ENCODE measurements at regions not wholly inside any gene's neighbourhood (a gene's known extent, or its start where the extent isn't known, plus 50 kb on each side); places are given as distances from the start of the nearest gene placed in this dataset.
"Not testable (repeated sequence)": the region's sequence is repeated elsewhere in the genome, so short reads cannot be mapped to it uniquely, and the experiment has no call there.

GRCh38 chr5:174528821-174529544, 195.4 kb upstream of the MSX2 start:
- no peak for FAIRE-seq

- FAIRE-seq = no peak
These were observed 194.3 kb upstream of the MSX2 start for GRCh38 chr5:174529925-174530681.

GRCh38 chr5:174531782-174532191, 192.6 kb upstream of the MSX2 start:
- no peak for FAIRE-seq

- FAIRE-seq = no peak
These were observed 191.6 kb upstream of the MSX2 start for GRCh38 chr5:174532455-174533453.

- no peak for FAIRE-seq
These were observed 190.6 kb upstream of the MSX2 start for GRCh38 chr5:174533751-174534241.

- FAIRE-seq = no peak
These were observed 188.7 kb upstream of the MSX2 start for GRCh38 chr5:174535669-174536068.

GRCh38 chr5:174539823-174540222, 184.6 kb upstream of the MSX2 start:
- FAIRE-seq = not testable (repeated sequence)

GRCh38 chr5:174542037-174542436, 182.3 kb upstream of the MSX2 start:
- FAIRE-seq = no peak

GRCh38 chr5:174542471-174542870, 181.9 kb upstream of the MSX2 start:
- FAIRE-seq = no peak

GRCh38 chr5:174545926-174546325, 178.5 kb upstream of the MSX2 start:
- no peak for FAIRE-seq

GRCh38 chr5:174547814-174548213, 176.6 kb upstream of the MSX2 start:
- FAIRE-seq = no peak

- no peak for FAIRE-seq
These were observed 175.1 kb upstream of the MSX2 start for GRCh38 chr5:174549254-174549653.

- FAIRE-seq = no peak
These were observed 174.4 kb upstream of the MSX2 start for GRCh38 chr5:174550026-174550425.

GRCh38 chr5:174552428-174552827, 172.0 kb upstream of the MSX2 start:
- no peak for FAIRE-seq

- no peak for FAIRE-seq
These were observed 170.8 kb upstream of the MSX2 start for GRCh38 chr5:174553556-174553955.

- FAIRE-seq = no peak
These were observed 168.7 kb upstream of the MSX2 start for GRCh38 chr5:174555726-174556125.

GRCh38 chr5:174556756-174557155, 167.6 kb upstream of the MSX2 start:
- no peak for FAIRE-seq

- no peak for FAIRE-seq
These were observed 166.2 kb upstream of the MSX2 start for GRCh38 chr5:174558190-174558589.

- no peak for FAIRE-seq
These were observed 165.2 kb upstream of the MSX2 start for GRCh38 chr5:174559141-174559540.

GRCh38 chr5:174559566-174560090, 164.8 kb upstream of the MSX2 start:
- FAIRE-seq = no peak

GRCh38 chr5:174560861-174561260, 163.5 kb upstream of the MSX2 start:
- FAIRE-seq = no peak

GRCh38 chr5:174563040-174563439, 161.3 kb upstream of the MSX2 start:
- FAIRE-seq = not testable (repeated sequence)

- FAIRE-seq = no peak
These were observed 160.5 kb upstream of the MSX2 start for GRCh38 chr5:174563899-174564298.

All from TTC549 (cell line).